WTC11 (cell line): ENCODE measurements at regions not wholly inside any gene's neighbourhood (a gene's known extent, or its start where the extent isn't known, plus 50 kb on each side); places are given as distances from the start of the nearest gene placed in this dataset.

Experiments
- ATAC-seq: fragments of 200-7000 bp; cut with Tn5 transposase; 2 replicates; pipeline ENCODE4 v1.10.0; 2021; ENCODE audit warnings: mild to moderate bottlenecking, moderate library complexity
- CTCF ChIA-PET: fragments of 300-600 bp; sonication (Branson Sonifier 250); formaldehyde crosslinking; loops from one replicate; lab custom pipeline; 2021; ENCODE audit warnings: antibody characterized with exemption; lab: Charles Lee
- POLR2A ChIA-PET: fragments of 350-600 bp; sonication (Branson Sonifier 250); formaldehyde crosslinking; loops from one replicate; lab custom pipeline; 2021; ENCODE audit warnings: antibody characterized with exemption; lab: Charles Lee
- DNase-seq: peaks from one replicate; pipeline ENCODE4 v3.0.0; 2021; ENCODE audit warnings: low spot score
- H3K27ac Mint-ChIP-seq: 2 replicates; pipeline ENCODE4 v1.8.0; 2021; ENCODE audit warnings: mixed read lengths
- H3K27me3 Mint-ChIP-seq: 2 replicates; pipeline ENCODE4 v1.8.0; 2021; ENCODE audit warnings: low read depth, mild to moderate bottlenecking, moderate library complexity, mixed read lengths
- H3K36me3 Mint-ChIP-seq: 2 replicates; pipeline ENCODE4 v1.8.0; 2021; ENCODE audit warnings: mixed read lengths
- H3K4me1 Mint-ChIP-seq: 2 replicates; pipeline ENCODE4 v1.8.0; 2022; ENCODE audit warnings: mixed read lengths
- H3K4me3 Mint-ChIP-seq: 2 replicates; pipeline ENCODE4 v1.8.0; 2021; ENCODE audit warnings: mild to moderate bottlenecking, moderate library complexity, mixed read lengths
- H3K9me3 Mint-ChIP-seq: 2 replicates; pipeline ENCODE4 v1.8.0; 2021; ENCODE audit warnings: mixed read lengths
- AR ChIP-seq: fragments of 250-450 bp; sonication (Bioruptor Pico); IDR thresholded peaks from 2 replicates; pipeline ENCODE4 v1.9.0; 2021; ENCODE audit warnings: mild to moderate bottlenecking
- ARID4B ChIP-seq: sonication (generic); formaldehyde crosslinking; IDR thresholded peaks from 2 replicates; pipeline ENCODE4 v1.8.0; 2023; ENCODE audit warnings: missing genetic modification reagents, mild to moderate bottlenecking, borderline replicate concordance
- ATF3 ChIP-seq: sonication (generic); formaldehyde crosslinking; conservative IDR thresholded peaks from 2 replicates; pipeline ENCODE4 v1.8.1; 2022; ENCODE audit warnings: mild to moderate bottlenecking, missing genetic modification reagents
- CDX4 ChIP-seq: fragments of 250-450 bp; sonication (Bioruptor Pico); IDR thresholded peaks from 2 replicates; pipeline ENCODE4 v1.9.0; 2021; ENCODE audit warnings: moderate library complexity, mild to moderate bottlenecking, inconsistent platforms, borderline replicate concordance
- CTCF ChIP-seq: fragments of 200-600 bp; IDR thresholded peaks from 2 replicates; pipeline ENCODE4 v1.8.0; 2022; ENCODE audit warnings: antibody characterized with exemption
- ELF4 ChIP-seq: sonication (generic); formaldehyde crosslinking; IDR thresholded peaks from 2 replicates; pipeline ENCODE4 v1.8.1; 2022; ENCODE audit warnings: low read depth, mild to moderate bottlenecking, moderate library complexity, missing genetic modification reagents
- ERG ChIP-seq: fragments of 250-450 bp; sonication (Bioruptor Pico); IDR thresholded peaks from 2 replicates; pipeline ENCODE4 v1.8.0; 2021; ENCODE audit warnings: mild to moderate bottlenecking
- FOXP1 ChIP-seq: sonication (generic); formaldehyde crosslinking; IDR thresholded peaks from 2 replicates; pipeline ENCODE4 v1.8.0; 2022; ENCODE audit warnings: missing genetic modification reagents, mild to moderate bottlenecking, moderate library complexity, borderline replicate concordance
- HMGA2 ChIP-seq: fragments of 250-450 bp; sonication (Bioruptor Pico); IDR thresholded peaks from 2 replicates; pipeline ENCODE4 v1.4.0; 2021; ENCODE audit warnings: mild to moderate bottlenecking, moderate library complexity
- HMGXB4 ChIP-seq: sonication (generic); formaldehyde crosslinking; IDR thresholded peaks from 2 replicates; pipeline ENCODE4 v1.8.1; 2023; ENCODE audit warnings: mild to moderate bottlenecking, moderate library complexity, missing genetic modification reagents
- JAZF1 ChIP-seq: fragments of 250-450 bp; sonication (Bioruptor Pico); IDR thresholded peaks from 2 replicates; pipeline ENCODE4 v1.9.0; 2021; ENCODE audit warnings: moderate library complexity, mild to moderate bottlenecking, inconsistent platforms
- JUN ChIP-seq: sonication (generic); formaldehyde crosslinking; IDR thresholded peaks from 2 replicates; pipeline ENCODE4 v1.8.0; 2023; ENCODE audit warnings: mild to moderate bottlenecking, missing genetic modification reagents
- KAT7 ChIP-seq: sonication (generic); formaldehyde crosslinking; IDR thresholded peaks from 2 replicates; pipeline ENCODE4 v1.8.1; 2023; ENCODE audit warnings: missing genetic modification reagents, mild to moderate bottlenecking, borderline replicate concordance
- MAX ChIP-seq: sonication (generic); formaldehyde crosslinking; IDR thresholded peaks from 2 replicates; pipeline ENCODE4 v1.8.0; 2022; ENCODE audit warnings: mild to moderate bottlenecking, missing genetic modification reagents
- MLX ChIP-seq: sonication (generic); formaldehyde crosslinking; IDR thresholded peaks from 2 replicates; pipeline ENCODE4 v1.8.1; 2023; ENCODE audit warnings: mild to moderate bottlenecking, missing genetic modification reagents, moderate library complexity
- NR3C1 ChIP-seq: sonication (generic); formaldehyde crosslinking; conservative IDR thresholded peaks from 2 replicates; pipeline ENCODE4 v1.8.1; 2023; ENCODE audit warnings: low read depth, mild to moderate bottlenecking, missing genetic modification reagents
- OVOL2 ChIP-seq: fragments of 250-450 bp; sonication (Bioruptor Pico); IDR thresholded peaks from 2 replicates; pipeline ENCODE4 v1.9.0; 2021; ENCODE audit warnings: mild to moderate bottlenecking, borderline replicate concordance
- SMAD3 ChIP-seq: sonication (generic); formaldehyde crosslinking; IDR thresholded peaks from 2 replicates; pipeline ENCODE4 v1.8.0; 2022; ENCODE audit warnings: missing genetic modification reagents, mild to moderate bottlenecking, borderline replicate concordance
- ZNF317 ChIP-seq: sonication (generic); formaldehyde crosslinking; IDR thresholded peaks from 2 replicates; pipeline ENCODE4 v1.8.1; 2023; ENCODE audit warnings: low read depth, mild to moderate bottlenecking, moderate library complexity, missing genetic modification reagents, borderline replicate concordance
- ZNF396 ChIP-seq: fragments of 250-450 bp; sonication (Bioruptor Pico); IDR thresholded peaks from 2 replicates; pipeline ENCODE4 v1.8.0; 2021; ENCODE audit warnings: mild to moderate bottlenecking, moderate library complexity, borderline replicate concordance

GRCh38 chr12:18983854-18984253 is 145.7 kb upstream of the PLEKHA5 start:
- no peak overlapping the region for H3K4me3 Mint-ChIP-seq
- H3K27me3 Mint-ChIP-seq = no peaks in the 10 kb centered on the region
- H3K4me1 Mint-ChIP-seq = peaks cover 49% of the 10 kb centered on the region
- no peak for TF ChIP-seq ZNF317 (CRISPR knock-in tag)
- TF ChIP-seq JAZF1 (CRISPR knock-in tag) = no peak
- TF ChIP-seq CDX4 (CRISPR knock-in tag) = no peak
- no peak for TF ChIP-seq ZNF396 (CRISPR knock-in tag)
- TF ChIP-seq ARID4B = no peak
- no peak for TF ChIP-seq MLX (CRISPR knock-in tag)
- no peak for TF ChIP-seq KAT7 (CRISPR knock-in tag)
- TF ChIP-seq ELF4 (CRISPR knock-in tag) = no peak
- no peak for TF ChIP-seq FOXP1
- TF ChIP-seq HMGXB4 (CRISPR knock-in tag) = no peak
- TF ChIP-seq ERG (CRISPR knock-in tag) = no peak
- TF ChIP-seq NR3C1 (CRISPR knock-in tag) = no peak
- TF ChIP-seq, all 79 proteins: peak for 0
- ATAC-seq = no peak
- Mint-ChIP-seq H3K36me3 (peaks cover 7% of the 10 kb centered on the region), H3K27ac (no peak overlapping the region), H3K9me3 (peaks cover 11% of the 10 kb centered on the region)
- ChIA-PET CTCF (no interaction called here), POLR2A (no interaction called here)
- DNase-seq = no peak

GRCh38 chr12:18990856-18991255 is 138.7 kb upstream of the PLEKHA5 start:
- H3K4me3 Mint-ChIP-seq = no peak overlapping the region
- CTCF ChIA-PET = no interaction called here
- ATAC-seq = no peak
- H3K27ac Mint-ChIP-seq = no peak overlapping the region
- no peaks in the 10 kb centered on the region for H3K9me3 Mint-ChIP-seq
- no peaks in the 10 kb centered on the region for H3K27me3 Mint-ChIP-seq
- POLR2A ChIA-PET = no interaction called here
- DNase-seq = no peak
- peaks cover 37% of the 10 kb centered on the region for H3K4me1 Mint-ChIP-seq
- no peak for TF ChIP-seq OVOL2 (CRISPR knock-in tag)
- TF ChIP-seq AR (CRISPR knock-in tag) = no peak
- no peak for TF ChIP-seq CTCF
- no peak for TF ChIP-seq SMAD3
- no peak for TF ChIP-seq ATF3 (CRISPR knock-in tag)
- no peak for TF ChIP-seq ELF4 (CRISPR knock-in tag)
- TF ChIP-seq KAT7 (CRISPR knock-in tag) = no peak
- no peak for TF ChIP-seq MAX (CRISPR knock-in tag)
- no peak for TF ChIP-seq HMGA2
- no peak for TF ChIP-seq JUN (CRISPR knock-in tag)
- H3K36me3 Mint-ChIP-seq = no peaks in the 10 kb centered on the region
